ENCODE measurements at regions not wholly inside any gene's neighbourhood (a gene's known extent, or its start where the extent isn't known, plus 50 kb on each side); places are given as distances from the start of the nearest gene placed in this dataset.
"Not testable (repeated sequence)": the region's sequence is repeated elsewhere in the genome, so short reads cannot be mapped to it uniquely, and the experiment has no call there.

GRCh38 chr6:66289889-66290288 lies 582.9 kb upstream of the EYS start:
- CTCF ChIA-PET, result no interaction called here
- no peak for TF ChIP-seq CTCF (IDR thresholded peaks at IDR 0.05; ENCODE audit: insufficient read depth, low read length, missing control alignments)
- POLR2A ChIA-PET, result no interaction called here
- DNase-seq (ENCODE audit: low read depth, low spot score), result no peak
- no peak overlapping the region for H3K4me3 ChIP-seq (ENCODE audit: low read depth, low read length)

GRCh38 chr6:66278115-66278514 lies 571.1 kb upstream of the EYS start:
- CTCF ChIA-PET, result no interaction called here
- no peak overlapping the region for H3K4me3 ChIP-seq (ENCODE audit: low read depth, low read length)
- no peak for DNase-seq (ENCODE audit: low read depth, low spot score)
- POLR2A ChIA-PET, result no interaction called here
- TF ChIP-seq CTCF (IDR thresholded peaks at IDR 0.05; ENCODE audit: insufficient read depth, low read length, missing control alignments), result no peak

GRCh38 chr6:66277400-66277799 lies 570.4 kb upstream of the EYS start:
- DNase-seq (ENCODE audit: low read depth, low spot score), result no peak
- CTCF ChIA-PET, result no interaction called here
- H3K4me3 ChIP-seq (ENCODE audit: low read depth, low read length), result no peak overlapping the region
- no peak for TF ChIP-seq CTCF (IDR thresholded peaks at IDR 0.05; ENCODE audit: insufficient read depth, low read length, missing control alignments)
- POLR2A ChIA-PET, result no interaction called here

- CTCF ChIA-PET, result no interaction called here
- TF ChIP-seq CTCF (IDR thresholded peaks at IDR 0.05; ENCODE audit: insufficient read depth, low read length, missing control alignments), result no peak
- POLR2A ChIA-PET, result no interaction called here
- no peak overlapping the region for H3K4me3 ChIP-seq (ENCODE audit: low read depth, low read length)
- no peak for DNase-seq (ENCODE audit: low read depth, low spot score)
Observed at GRCh38 chr6:66265737-66266136, 558.7 kb upstream of the EYS start.

GRCh38 chr6:66264376-66264775 lies 557.4 kb upstream of the EYS start:
- TF ChIP-seq CTCF (IDR thresholded peaks at IDR 0.05; ENCODE audit: insufficient read depth, low read length, missing control alignments), result no peak
- POLR2A ChIA-PET, result no interaction called here
- DNase-seq (ENCODE audit: low read depth, low spot score), result no peak
- CTCF ChIA-PET, result no interaction called here
- no peak overlapping the region for H3K4me3 ChIP-seq (ENCODE audit: low read depth, low read length)

GRCh38 chr6:66258731-66259487 lies 551.9 kb upstream of the EYS start:
- DNase-seq (ENCODE audit: low read depth, low spot score); POLR2A ChIA-PET; CTCF ChIA-PET; H3K4me3 ChIP-seq (ENCODE audit: low read depth, low read length): not testable (repeated sequence)

- H3K4me3 ChIP-seq (ENCODE audit: low read depth, low read length), result no peak overlapping the region
- no peak for DNase-seq (ENCODE audit: low read depth, low spot score)
- no peak for TF ChIP-seq CTCF (IDR thresholded peaks at IDR 0.05; ENCODE audit: insufficient read depth, low read length, missing control alignments)
- ChIA-PET CTCF (no interaction called here), POLR2A (no interaction called here)
Observed at GRCh38 chr6:66245231-66245630, 538.2 kb upstream of the EYS start.

All from AG04449 (cell line).